GM23248 (cell line): ENCODE measurements at regions not wholly inside any gene's neighbourhood (a gene's known extent, or its start where the extent isn't known, plus 50 kb on each side); places are given as distances from the start of the nearest gene placed in this dataset.

Experiments
- EZH2 ChIP-seq: fragments of 200-600 bp; sonication (generic); IDR thresholded peaks from 2 replicates; pipeline ENCODE4 v1.6.1; 2018; ENCODE audit warnings: antibody characterized with exemption, mild to moderate bottlenecking; ENCODE audit not compliant: insufficient read depth, poor library complexity, severe bottlenecking
- EZH2phosphoT487 ChIP-seq: fragments of 200-600 bp; sonication (generic); IDR thresholded peaks from 2 replicates; pipeline ENCODE4 v1.6.1; 2018; ENCODE audit warnings: antibody characterized with exemption, moderate library complexity, mild to moderate bottlenecking, low read depth; ENCODE audit not compliant: insufficient read depth

DNA sequence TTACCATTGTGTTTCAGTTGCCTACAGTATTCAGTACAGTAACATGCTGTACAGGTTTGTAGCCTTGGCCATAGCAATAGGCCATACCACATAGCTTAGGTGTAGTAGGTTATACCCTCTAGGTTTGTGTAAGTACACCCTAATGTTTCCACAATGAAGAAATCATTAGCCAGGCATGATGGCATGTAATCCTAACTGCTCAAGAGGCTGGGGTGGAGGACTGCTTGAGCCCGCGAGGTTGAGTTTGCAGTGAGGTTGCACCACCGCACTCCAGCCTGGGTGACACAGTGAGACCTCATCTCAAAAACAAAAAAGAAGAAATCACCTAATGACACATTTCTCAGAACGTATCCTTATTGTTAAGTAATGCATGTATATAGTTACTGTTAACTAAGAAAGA is 63.2 kb upstream of the KTN1 start:
- TF ChIP-seq EZH2: no peak
- no peak for TF ChIP-seq EZH2phosphoT487
